GM23248 (cell line): ENCODE measurements at regions not wholly inside any gene's neighbourhood (a gene's known extent, or its start where the extent isn't known, plus 50 kb on each side); places are given as distances from the start of the nearest gene placed in this dataset.

ENCODE experiments used
- DNase-seq: peaks from one replicate; pipeline ENCODE4 v3.0.0-alpha.2; 2015
- H2AFZ ChIP-seq: fragments of 200-600 bp; sonication (generic); 2 replicates; pipeline ENCODE4 v1.6.1; 2016; ENCODE audit warnings: antibody characterized with exemption
- H3F3A ChIP-seq: fragments of 200-600 bp; sonication (generic); 2 replicates; pipeline ENCODE4 v1.6.1; 2016; ENCODE audit warnings: mild to moderate bottlenecking, antibody characterized with exemption, mixed run types; ENCODE audit not compliant: insufficient read depth
- H3K27ac ChIP-seq: fragments of 200-600 bp; sonication (generic); 2 replicates; pipeline ENCODE4 v1.5.1; 2016; ENCODE audit warnings: mild to moderate bottlenecking
- H3K27me3 ChIP-seq: fragments of 200-600 bp; sonication (generic); replicated peaks from 2 replicates; pipeline ENCODE4 v1.6.1; 2016; ENCODE audit warnings: mild to moderate bottlenecking; ENCODE audit not compliant: insufficient read depth
- H3K36me3 ChIP-seq: fragments of 200-600 bp; sonication (generic); 2 replicates; pipeline ENCODE4 v1.6.1; 2016; ENCODE audit warnings: low read depth, mild to moderate bottlenecking
- H3K4me1 ChIP-seq: fragments of 200-600 bp; sonication (generic); 2 replicates; pipeline ENCODE4 v1.6.1; 2016; ENCODE audit warnings: mild to moderate bottlenecking; ENCODE audit not compliant: insufficient read depth
- H3K4me2 ChIP-seq: fragments of 200-600 bp; sonication (generic); one replicate; pipeline ENCODE4 v1.6.1; 2016; ENCODE audit warnings: mild to moderate bottlenecking; ENCODE audit not compliant: unreplicated experiment
- H3K4me3 ChIP-seq: fragments of 200-600 bp; sonication (generic); 2 replicates; pipeline ENCODE4 v1.5.1; 2016; ENCODE audit warnings: mild to moderate bottlenecking
- H3K79me2 ChIP-seq: fragments of 200-600 bp; sonication (generic); 2 replicates; pipeline ENCODE4 v1.6.1; 2016; ENCODE audit warnings: mild to moderate bottlenecking; ENCODE audit not compliant: insufficient read depth
- H3K9ac ChIP-seq: fragments of 200-600 bp; sonication (generic); 2 replicates; pipeline ENCODE4 v1.6.1; 2016; ENCODE audit warnings: mild to moderate bottlenecking
- H3K9me2 ChIP-seq: fragments of 200-600 bp; sonication (generic); 2 replicates; pipeline ENCODE4 v1.6.1; 2016; ENCODE audit warnings: mixed run types, mild to moderate bottlenecking, moderate library complexity; ENCODE audit not compliant: insufficient read depth
- H3K9me3 ChIP-seq: fragments of 200-600 bp; sonication (generic); one replicate; pipeline ENCODE4 v1.6.1; 2017; ENCODE audit warnings: low read depth
- H4K20me1 ChIP-seq: fragments of 200-600 bp; sonication (generic); 2 replicates; pipeline ENCODE4 v1.6.0; 2016; ENCODE audit not compliant: insufficient read depth
- EZH2 ChIP-seq: fragments of 200-600 bp; sonication (generic); IDR thresholded peaks from 2 replicates; pipeline ENCODE4 v1.6.1; 2018; ENCODE audit warnings: antibody characterized with exemption, mild to moderate bottlenecking; ENCODE audit not compliant: insufficient read depth, poor library complexity, severe bottlenecking
- EZH2phosphoT487 ChIP-seq: fragments of 200-600 bp; sonication (generic); IDR thresholded peaks from 2 replicates; pipeline ENCODE4 v1.6.1; 2018; ENCODE audit warnings: antibody characterized with exemption, moderate library complexity, mild to moderate bottlenecking, low read depth; ENCODE audit not compliant: insufficient read depth
- WGBS, 2 experiments: methylation state at CpG; one replicate each; pipeline ENCODE4 v1.1.6; 2015 to 2017; ENCODE audit warnings: low lambda C conversion rate in 2 of 2, low coverage in 1 of 2; ENCODE audit errors: missing lambda C conversion rate in 2 of 2; 5-methylcytosine and 5-hydroxymethylcytosine counted together
- in situ Hi-C: fragments of 300-500 bp; cut with MboI; formaldehyde crosslinking; loops from 2 replicates; pipeline ENCODE4 v1.15.0; 2020

DNA sequence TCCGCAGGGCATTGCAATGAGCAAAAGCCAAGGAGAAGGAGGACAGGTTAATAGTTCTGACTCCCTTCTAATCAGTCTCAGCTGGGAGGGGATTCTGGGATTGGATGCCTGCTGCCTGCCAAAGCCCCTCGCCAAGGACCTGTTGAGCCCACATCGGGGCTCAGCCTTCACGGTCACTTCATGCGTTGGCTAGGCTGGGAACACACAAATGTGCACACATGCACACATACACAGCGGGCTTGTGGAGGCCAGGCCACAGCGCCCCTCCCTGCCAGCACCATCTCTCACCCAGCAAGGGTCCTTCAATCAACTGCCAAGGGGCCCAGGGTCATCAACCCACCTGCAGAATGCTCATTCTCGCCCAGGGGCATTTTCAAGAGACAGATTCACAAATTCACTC lies 113.9 kb downstream of the C5orf15 start:
- H3F3A ChIP-seq = no peaks in the 10 kb centered on the region
- WGBS, 2 experiments = 52 to 58% methylated on average over 8 of the region's 8 CpGs
- no peaks in the 10 kb centered on the region for H3K36me3 ChIP-seq
- H3K4me3 ChIP-seq = no peak overlapping the region
- no peak overlapping the region for H3K27ac ChIP-seq
- H3K79me2 ChIP-seq = no peaks in the 10 kb centered on the region
- no peaks in the 10 kb centered on the region for H3K9me2 ChIP-seq
- H3K9me3 ChIP-seq = no peaks in the 10 kb centered on the region
- DNase-seq = no peak
- no peaks in the 10 kb centered on the region for H4K20me1 ChIP-seq
- H3K4me2 ChIP-seq = no peak overlapping the region
- in situ Hi-C loops = no loop called here
- H3K9ac ChIP-seq = no peak overlapping the region
- H3K27me3 ChIP-seq = peaks cover 8% of the 10 kb centered on the region; the same call in 1 of the 2 replicates
- H2AFZ ChIP-seq = no peak overlapping the region
- H3K4me1 ChIP-seq = no peaks in the 10 kb centered on the region
- TF ChIP-seq EZH2phosphoT487 = no peak

DNA sequence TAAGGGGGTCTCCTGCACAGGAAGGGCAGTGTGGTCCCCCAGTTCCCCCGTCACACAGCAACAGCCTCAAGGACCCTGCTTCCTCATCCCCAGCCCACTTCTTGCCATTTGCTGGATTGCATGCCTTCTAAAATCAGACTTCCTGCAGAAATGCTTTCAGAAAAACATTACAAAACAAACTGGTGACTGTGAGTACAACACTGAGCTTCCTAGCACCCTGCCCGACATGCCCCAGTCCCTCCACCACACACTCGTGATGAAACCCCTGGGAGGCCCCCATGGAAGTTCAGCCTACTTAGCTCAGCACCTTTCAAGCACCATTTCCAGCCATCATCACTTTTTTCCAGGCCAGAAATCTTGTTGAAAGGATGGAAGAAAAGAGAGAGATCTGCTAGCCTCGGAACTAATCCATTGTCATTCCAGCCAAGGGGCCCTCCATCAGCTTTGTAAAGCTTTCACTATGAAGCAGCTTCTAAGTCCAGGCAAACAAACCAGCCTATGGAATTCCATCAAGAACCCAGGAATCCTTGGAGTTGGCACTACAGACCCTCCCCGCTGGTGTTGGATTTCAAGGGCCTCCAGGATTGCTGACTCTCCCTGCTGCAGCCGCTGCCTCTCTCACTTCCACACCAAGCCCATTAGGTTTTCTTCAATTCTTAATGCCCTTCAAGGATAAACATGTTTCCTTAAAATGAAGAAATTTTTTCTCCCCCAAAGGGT lies 114.6 kb downstream of the C5orf15 start:
- H2AFZ ChIP-seq = no peak overlapping the region
- no peak overlapping the region for H3K9ac ChIP-seq
- H3K36me3 ChIP-seq = no peaks in the 10 kb centered on the region
- in situ Hi-C loops = no loop called here
- H3K79me2 ChIP-seq = no peaks in the 10 kb centered on the region
- TF ChIP-seq EZH2 (no peak), EZH2phosphoT487 (no peak)
- H4K20me1 ChIP-seq = no peaks in the 10 kb centered on the region
- no peaks in the 10 kb centered on the region for H3K4me1 ChIP-seq
- no peak for DNase-seq
- no peaks in the 10 kb centered on the region for H3F3A ChIP-seq
- H3K27me3 ChIP-seq = peaks cover 14% of the 10 kb centered on the region; the same call in 1 of the 2 replicates
- no peak overlapping the region for H3K4me3 ChIP-seq
- no peak overlapping the region for H3K4me2 ChIP-seq
- no peak overlapping the region for H3K27ac ChIP-seq
- WGBS, 2 experiments = 41 to 48% methylated on average over 6 of the region's 6 CpGs
- H3K9me3 ChIP-seq = no peaks in the 10 kb centered on the region
- H3K9me2 ChIP-seq = no peaks in the 10 kb centered on the region

DNA sequence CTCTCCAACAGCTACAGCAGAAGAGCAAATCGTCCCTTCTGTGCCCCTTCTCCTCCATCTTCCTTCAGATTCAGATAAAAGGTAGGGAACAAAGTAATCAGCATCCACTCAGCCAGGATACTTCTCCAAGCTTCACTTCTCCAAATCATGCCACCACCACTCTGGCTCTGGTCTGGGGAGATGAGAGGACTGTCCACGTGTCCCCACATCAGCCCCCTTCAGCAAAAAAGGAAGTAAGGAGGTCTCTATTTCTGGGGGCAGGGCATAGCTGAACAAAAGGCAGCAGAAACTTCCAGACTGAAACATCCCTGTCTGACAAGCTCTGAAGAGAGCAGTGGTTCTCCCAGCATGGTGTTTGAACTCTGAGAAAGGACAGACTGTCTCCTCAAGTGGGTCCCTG lies 116.9 kb downstream of the C5orf15 start:
- Histone ChIP-seq H3K4me1 (no peaks in the 10 kb centered on the region), H3K4me2 (no peak overlapping the region), H3K9me2 (no peaks in the 10 kb centered on the region), H3K4me3 (no peak overlapping the region), H2AFZ (no peak overlapping the region), H3K27ac (no peak overlapping the region), H4K20me1 (no peaks in the 10 kb centered on the region), H3K9ac (no peak overlapping the region), H3F3A (no peaks in the 10 kb centered on the region), H3K27me3 (peaks cover 18% of the 10 kb centered on the region; the same call in 1 of the 2 replicates), H3K36me3 (no peaks in the 10 kb centered on the region), H3K79me2 (no peaks in the 10 kb centered on the region), H3K9me3 (no peaks in the 10 kb centered on the region)
- 42 to 47% methylated on average over 2 of the region's 2 CpGs for WGBS, 2 experiments
- in situ Hi-C loops = no loop called here
- no peak for DNase-seq
- TF ChIP-seq EZH2 = no peak

DNA sequence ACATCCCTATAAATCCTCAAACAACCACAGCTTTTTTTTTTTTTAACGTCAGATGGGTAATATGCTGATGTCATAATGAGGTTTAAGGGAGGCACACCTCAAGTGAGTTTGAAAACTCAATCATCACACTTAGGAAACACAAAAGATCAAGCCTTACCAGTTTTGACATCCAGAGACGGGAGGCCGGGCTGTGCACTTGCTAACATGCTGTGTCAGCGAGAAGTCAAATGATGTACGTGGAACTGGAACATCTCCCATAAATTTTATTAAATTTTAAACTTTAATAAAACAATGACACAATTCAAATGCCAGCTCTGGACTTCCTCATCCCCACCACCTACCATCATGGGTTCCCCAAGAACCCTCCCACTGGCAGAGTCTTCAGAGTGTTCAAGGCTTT lies 117.6 kb downstream of the C5orf15 start:
- Histone ChIP-seq H3K9me3 (no peaks in the 10 kb centered on the region), H4K20me1 (no peaks in the 10 kb centered on the region), H3K27me3 (peaks cover 22% of the 10 kb centered on the region), H3K4me3 (no peak overlapping the region), H3K9ac (no peak overlapping the region), H3K27ac (no peak overlapping the region), H3K4me2 (no peak overlapping the region), H3K79me2 (no peaks in the 10 kb centered on the region), H3K36me3 (no peaks in the 10 kb centered on the region), H3F3A (no peaks in the 10 kb centered on the region), H3K4me1 (no peaks in the 10 kb centered on the region), H3K9me2 (no peaks in the 10 kb centered on the region), H2AFZ (no peak overlapping the region)
- WGBS, 2 experiments = 61 to 69% methylated on average over 5 of the region's 5 CpGs
- no peak for TF ChIP-seq EZH2phosphoT487
- in situ Hi-C loops = no loop called here
- no peak for DNase-seq

DNA sequence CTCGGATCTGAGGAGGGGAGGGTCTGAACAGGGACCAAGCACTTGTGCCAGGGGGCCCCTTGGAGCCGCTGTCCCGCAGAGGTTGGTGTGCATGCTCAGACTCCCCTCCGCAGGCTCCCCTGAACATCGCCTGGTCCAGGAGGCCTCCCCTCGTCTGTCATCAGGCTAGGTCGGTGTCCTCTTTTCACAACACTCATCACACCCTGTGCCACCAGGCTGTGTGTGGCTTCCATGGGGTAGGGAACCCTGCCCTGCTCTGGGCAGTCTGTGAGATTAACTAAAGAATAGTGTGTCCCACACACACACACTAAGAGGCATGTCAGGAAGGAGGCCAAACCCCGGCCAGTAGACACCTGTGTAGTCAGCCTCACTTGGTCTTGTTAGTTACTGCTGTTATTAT lies 119.3 kb downstream of the C5orf15 start:
- DNase-seq = no peak
- no peaks in the 10 kb centered on the region for H4K20me1 ChIP-seq
- no peak overlapping the region for H2AFZ ChIP-seq
- no peaks in the 10 kb centered on the region for H3K9me2 ChIP-seq
- no peaks in the 10 kb centered on the region for H3K4me1 ChIP-seq
- H3F3A ChIP-seq = no peaks in the 10 kb centered on the region
- H3K4me3 ChIP-seq = no peak overlapping the region
- no peak overlapping the region for H3K27ac ChIP-seq
- 27 to 49% methylated on average over 8 of the region's 8 CpGs for whole genome bisulfite sequencing, 2 experiments
- peaks cover 22% of the 10 kb centered on the region for H3K27me3 ChIP-seq
- TF ChIP-seq EZH2 = no peak
- TF ChIP-seq EZH2phosphoT487 = no peak
- H3K9ac ChIP-seq = no peak overlapping the region
- no peak overlapping the region for H3K4me2 ChIP-seq
- H3K79me2 ChIP-seq = no peaks in the 10 kb centered on the region
- H3K36me3 ChIP-seq = no peaks in the 10 kb centered on the region
- no peaks in the 10 kb centered on the region for H3K9me3 ChIP-seq
- in situ Hi-C loops = no loop called here
